ENCODE measurements at regions not wholly inside any gene's neighbourhood (a gene's known extent, or its start where the extent isn't known, plus 50 kb on each side); places are given as distances from the start of the nearest gene placed in this dataset.

DNA sequence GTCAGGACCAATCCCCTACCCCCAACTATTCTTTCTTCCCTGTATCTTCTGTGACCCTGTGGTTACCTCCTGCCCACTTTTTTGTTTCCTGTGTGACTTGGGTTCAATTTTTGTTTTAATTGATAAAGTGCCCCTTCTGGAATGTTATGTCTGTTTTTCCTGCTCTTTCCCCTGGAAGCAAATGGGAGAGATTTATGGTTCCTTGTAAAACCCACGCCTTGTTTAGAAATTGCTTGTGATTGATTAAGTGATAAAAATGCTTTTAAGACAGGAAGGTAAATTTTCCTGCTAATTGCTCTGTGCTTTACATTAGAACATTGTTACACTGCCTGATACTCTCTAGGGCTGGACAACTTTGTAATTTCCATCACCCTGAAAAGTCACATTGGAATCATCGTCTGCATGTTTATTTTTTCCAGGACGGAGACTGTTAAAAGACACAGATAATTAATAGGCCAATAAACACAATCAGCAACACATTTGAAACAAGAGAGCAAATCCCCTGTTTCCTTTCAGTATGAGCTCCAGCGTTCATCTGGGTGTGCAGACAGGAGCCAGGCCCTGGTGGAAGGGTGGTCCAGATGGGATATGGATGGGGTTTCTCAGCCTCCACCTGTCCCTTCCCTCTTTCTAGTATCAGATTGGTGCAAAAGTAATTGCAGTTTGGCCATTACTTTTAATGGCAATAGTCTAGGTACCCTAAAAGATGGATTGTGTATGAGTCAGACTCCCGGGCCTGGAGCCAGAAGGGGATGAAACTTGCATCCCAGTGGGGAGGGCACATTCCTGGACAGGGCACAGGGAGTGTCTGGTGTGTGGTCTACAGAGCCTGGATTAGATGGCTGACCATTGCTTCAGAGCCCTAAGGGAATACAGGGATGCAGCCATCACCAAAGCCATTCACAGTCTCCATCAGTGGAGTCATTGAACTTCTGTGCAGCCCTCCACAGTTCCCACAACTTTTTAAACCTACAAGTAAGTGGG, 58.1 kb upstream of the AGBL1 start:
- TF ChIP-seq POLR2A (IDR thresholded peaks at IDR 0.05; ENCODE audit: low read depth, low read length): no peak
- TF ChIP-seq POLR2AphosphoS5 (IDR thresholded peaks at IDR 0.05; ENCODE audit: low read depth, low read length): no peak

All from GM12892 (cell line).